Upper lobe of left lung (tissue), 4 donors: ENCODE measurements at regions not wholly inside any gene's neighbourhood (a gene's known extent, or its start where the extent isn't known, plus 50 kb on each side); places are given as distances from the start of the nearest gene placed in this dataset.

Experiments
- EP300 ChIP-seq, 4 donors: sonication (generic); formaldehyde crosslinking; IDR thresholded peaks; one replicate each; pipeline ENCODE4 v1.5.1; 2017; ENCODE audit warnings: antibody characterized with exemption in 4 of 4, control low read depth in 2 of 4
- POLR2AphosphoS5 ChIP-seq, 2 donors: sonication (generic); formaldehyde crosslinking; IDR thresholded peaks; one replicate each; pipeline ENCODE4 v1.5.1; 2017; ENCODE audit warnings: antibody characterized with exemption in 2 of 2
- TF ChIP-seq, protein P1 (sequence below), 6 experiments: fragments of 450-650 bp in 4 of 6; fragments of 200-600 bp in 2 of 6; sonication (generic) in 2 of 6; IDR thresholded peaks; one replicate each; pipeline ENCODE4 v1.5.1; 2016 to 2019; ENCODE audit warnings: antibody characterized with exemption in 6 of 6

DNA sequence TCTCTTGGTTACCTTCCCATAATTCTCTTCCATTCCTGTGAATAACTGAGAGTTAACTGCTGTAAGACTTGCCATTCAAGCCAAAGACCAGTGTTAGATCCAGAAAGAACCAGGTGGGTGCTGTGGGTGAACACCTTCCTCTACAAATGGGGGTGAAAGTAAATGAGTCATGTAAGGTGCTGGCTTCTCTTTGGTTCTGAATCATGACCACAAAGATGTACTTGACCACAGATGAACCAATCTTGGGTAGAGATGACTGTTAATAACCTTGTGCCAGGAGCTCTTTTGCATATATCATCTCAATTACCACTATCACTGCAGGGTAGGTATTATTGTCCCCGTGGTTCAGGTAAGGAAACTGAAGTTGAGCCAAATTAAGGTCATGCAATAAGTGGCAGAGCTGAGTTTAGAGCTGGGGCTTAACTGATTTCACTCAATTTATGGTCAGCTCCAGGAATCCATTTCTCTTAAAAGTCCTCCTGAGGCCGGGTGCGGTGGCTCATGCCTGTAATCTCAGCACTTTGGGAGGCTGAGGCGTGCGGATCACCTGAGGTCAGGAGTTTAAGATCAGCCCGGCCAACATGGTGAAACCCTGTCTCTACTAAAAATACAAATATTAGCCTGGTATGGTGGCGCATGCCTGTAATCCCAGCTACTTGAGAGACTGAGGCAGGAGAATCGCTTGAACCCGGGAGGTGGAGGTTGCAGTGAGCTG lies 244.9 kb upstream of the CXCR4 start:
- TF ChIP-seq EP300 (IDR thresholded peaks at IDR 0.05): no peak
- TF ChIP-seq, protein P1, sequence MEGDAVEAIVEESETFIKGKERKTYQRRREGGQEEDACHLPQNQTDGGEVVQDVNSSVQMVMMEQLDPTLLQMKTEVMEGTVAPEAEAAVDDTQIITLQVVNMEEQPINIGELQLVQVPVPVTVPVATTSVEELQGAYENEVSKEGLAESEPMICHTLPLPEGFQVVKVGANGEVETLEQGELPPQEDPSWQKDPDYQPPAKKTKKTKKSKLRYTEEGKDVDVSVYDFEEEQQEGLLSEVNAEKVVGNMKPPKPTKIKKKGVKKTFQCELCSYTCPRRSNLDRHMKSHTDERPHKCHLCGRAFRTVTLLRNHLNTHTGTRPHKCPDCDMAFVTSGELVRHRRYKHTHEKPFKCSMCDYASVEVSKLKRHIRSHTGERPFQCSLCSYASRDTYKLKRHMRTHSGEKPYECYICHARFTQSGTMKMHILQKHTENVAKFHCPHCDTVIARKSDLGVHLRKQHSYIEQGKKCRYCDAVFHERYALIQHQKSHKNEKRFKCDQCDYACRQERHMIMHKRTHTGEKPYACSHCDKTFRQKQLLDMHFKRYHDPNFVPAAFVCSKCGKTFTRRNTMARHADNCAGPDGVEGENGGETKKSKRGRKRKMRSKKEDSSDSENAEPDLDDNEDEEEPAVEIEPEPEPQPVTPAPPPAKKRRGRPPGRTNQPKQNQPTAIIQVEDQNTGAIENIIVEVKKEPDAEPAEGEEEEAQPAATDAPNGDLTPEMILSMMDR (IDR thresholded peaks at IDR 0.05): no peak
- no peak for TF ChIP-seq POLR2AphosphoS5 (IDR thresholded peaks at IDR 0.05)
